ENCODE measurements at regions not wholly inside any gene's neighbourhood (a gene's known extent, or its start where the extent isn't known, plus 50 kb on each side); places are given as distances from the start of the nearest gene placed in this dataset.
"Not testable (repeated sequence)": the region's sequence is repeated elsewhere in the genome, so short reads cannot be mapped to it uniquely, and the experiment has no call there.

DNA sequence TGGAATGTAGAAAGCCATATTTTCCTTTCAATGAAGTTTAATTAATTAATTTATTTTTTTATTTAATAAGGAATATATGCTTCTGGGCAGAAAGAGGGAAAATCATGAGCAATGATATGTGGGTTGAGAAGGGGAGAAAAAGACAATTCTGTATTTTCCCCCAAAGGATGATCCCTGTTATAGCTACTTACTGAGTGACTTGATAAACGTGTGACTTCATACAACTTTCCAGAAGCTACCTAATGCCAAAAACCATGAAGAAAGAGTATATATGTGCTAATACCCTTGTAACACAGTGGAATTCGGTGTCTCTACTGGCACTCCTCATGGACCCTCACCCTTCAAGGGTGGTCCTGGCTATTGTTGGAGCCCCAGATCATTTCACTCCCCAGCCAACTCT is 335.0 kb upstream of the KLF4 start:
- FAIRE-seq (no peak), DNase-seq (ENCODE audit: insufficient read length, low spot score) (no peak)
- no peak for TF ChIP-seq POLR2A (IDR thresholded peaks at IDR 0.05; ENCODE audit: low read depth, low read length)

DNA sequence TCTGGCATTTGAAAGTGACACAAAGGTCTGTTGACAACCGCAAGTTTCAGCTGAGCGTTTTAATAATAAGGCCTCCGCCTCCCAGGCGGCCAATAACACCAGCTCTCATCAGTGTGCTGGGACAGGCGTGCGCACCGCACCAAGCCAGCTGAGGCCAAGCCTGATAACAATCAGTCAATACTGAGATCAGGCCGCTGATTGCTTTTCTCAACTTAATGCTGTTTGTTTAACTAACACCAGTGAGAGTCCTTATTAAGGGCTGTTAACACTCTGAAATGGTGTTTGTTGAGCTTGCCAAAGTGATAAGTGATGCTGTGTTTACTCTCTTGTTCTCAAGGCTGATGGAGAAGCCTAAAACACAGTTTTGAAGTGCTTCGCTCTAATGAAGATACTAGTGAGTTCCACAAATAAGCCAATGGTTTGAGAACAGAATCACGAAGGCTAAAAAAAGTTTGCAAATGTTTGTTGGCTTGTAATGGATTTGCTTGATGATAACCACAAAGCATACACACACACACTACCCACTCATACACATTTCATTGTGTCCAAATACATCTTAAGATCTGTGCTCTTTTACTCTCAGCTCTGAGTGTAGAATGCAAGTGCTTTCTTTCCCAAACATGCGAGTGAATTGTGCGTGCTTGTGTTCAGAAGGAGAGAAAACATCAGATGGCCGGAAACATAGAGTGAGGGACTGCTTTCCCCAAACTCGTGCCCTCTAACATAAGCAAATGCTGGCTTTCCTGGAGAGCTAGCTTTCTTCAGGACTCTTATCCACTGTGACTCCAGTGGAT is 330.4 kb upstream of the KLF4 start:
- DNase-seq (ENCODE audit: insufficient read length, low spot score) (no peak), FAIRE-seq (no peak)
- no peak for TF ChIP-seq POLR2A (IDR thresholded peaks at IDR 0.05; ENCODE audit: low read depth, low read length)

DNA sequence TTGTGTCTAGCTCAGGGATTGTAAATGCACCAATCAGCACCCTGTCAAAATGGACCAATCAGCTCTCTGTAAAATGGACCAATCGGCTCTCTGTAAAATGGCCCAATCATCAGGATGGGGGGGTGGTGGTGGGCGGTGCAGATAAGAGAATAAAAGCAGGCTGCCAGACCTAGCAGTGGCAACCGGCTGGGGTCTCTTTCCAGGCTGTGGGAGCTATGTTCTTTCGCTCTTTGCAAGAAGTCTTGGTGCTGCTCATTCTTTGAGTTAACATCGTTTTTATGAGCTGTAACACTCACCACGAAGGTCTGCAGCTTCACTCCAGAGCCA is 328.9 kb upstream of the KLF4 start:
- DNase-seq (ENCODE audit: insufficient read length, low spot score); FAIRE-seq: not testable (repeated sequence)

DNA sequence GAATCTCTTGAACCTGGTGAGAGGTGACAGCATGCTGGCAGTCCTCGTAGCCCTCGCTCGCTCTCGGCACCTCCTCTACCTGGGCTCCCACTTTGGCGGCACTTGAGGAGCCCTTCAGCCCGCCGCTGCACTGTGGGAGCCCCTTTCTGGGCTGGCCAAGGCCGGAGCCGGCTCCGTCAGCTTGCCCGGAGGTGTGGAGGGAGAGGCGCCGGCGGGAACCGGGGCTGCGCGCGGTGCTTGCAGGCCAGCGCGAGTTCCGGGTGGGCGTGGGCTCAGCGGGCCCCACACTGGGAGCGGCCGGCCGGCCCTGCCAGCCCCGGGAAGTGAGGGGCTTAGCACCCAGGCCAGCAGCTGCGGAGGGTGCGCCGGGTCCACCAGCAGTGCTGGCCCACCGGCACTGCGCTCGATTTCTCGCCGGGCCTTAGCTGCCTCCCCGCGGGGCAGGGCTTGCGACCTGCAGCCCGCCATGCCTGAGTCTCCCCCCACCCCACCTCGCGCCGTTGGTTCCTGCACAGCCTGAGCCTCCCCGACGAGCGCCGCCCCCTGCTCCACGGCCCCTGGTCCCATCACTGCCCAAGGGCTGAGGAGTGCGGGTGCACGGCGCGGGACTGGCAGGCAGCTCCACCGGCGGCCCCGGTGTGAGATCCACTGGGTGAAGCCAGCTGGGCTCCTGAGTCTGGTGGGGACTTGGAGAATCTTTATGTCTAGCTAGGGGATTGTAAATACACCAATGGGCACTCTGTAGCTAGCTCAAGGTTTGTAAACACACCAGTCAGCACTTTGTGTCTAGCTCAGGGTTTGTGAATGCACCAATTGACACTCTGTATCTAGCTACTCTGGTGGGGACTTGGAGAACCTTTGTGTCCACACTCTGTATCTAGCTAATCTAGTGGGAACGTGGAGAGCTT is 328.3 kb upstream of the KLF4 start:
- FAIRE-seq; DNase-seq (ENCODE audit: insufficient read length, low spot score): not testable (repeated sequence)

DNA sequence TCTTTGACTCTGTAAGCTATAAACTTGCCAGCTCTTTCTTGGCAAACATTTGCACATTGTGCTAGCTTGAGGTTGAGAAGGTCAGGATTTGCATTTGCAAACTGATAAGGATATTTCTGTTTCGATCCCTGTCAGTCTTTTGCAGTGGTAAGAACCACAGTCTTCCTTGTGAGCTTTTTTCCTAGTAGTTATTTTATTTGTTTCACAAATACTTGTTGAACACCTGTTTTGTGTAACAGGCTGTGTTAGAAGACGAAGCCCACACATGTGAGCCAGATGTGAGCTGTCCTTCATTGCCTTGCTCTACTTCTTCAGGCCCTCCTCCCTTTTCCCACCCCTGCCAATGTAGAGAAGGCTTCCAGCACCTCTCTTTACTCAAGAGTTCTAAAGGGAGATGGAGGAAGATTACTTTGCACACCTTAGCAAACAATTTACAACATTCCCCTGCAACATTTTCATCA is 327.0 kb upstream of the KLF4 start:
- FAIRE-seq (no peak), DNase-seq (ENCODE audit: insufficient read length, low spot score) (no peak)
- no peak for TF ChIP-seq POLR2A (IDR thresholded peaks at IDR 0.05; ENCODE audit: low read depth, low read length)

DNA sequence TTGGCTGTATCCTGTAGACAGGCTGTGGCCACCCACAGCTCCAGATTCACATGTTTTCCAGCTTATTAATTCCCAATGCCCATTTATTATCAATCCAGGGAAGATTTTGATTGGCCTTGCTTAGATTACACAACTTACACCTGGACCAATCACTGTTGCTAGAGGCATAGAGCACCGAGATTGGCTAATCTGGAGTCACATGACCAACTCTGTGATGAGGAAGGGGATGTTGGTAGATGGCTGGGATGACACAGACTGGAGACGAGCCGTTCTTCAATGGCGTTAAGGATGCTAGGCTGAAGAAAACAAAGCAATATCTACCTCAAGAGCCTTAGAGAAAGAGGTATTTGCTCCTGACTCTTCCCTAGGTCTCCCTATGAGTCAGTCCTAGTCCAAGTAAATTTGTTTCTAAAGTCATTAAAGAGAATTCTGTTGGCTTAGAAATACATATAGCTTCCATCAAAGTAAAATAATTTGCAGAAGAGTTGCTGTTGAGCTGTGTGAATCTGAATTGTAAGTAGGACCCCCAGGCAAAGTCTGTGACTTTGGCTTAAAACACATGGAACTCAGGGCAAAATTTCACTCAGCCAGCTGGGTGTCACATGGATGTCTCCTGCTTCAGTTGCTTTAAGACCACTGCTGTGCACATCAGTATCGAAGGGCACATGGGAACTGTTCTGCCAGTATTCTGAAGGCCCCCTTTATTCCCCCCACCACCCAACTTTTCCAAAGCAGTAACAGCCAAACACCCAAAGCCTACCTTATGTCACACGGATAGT is 326.4 kb upstream of the KLF4 start:
- no peak for TF ChIP-seq POLR2A (IDR thresholded peaks at IDR 0.05; ENCODE audit: low read depth, low read length)
- DNase-seq (ENCODE audit: insufficient read length, low spot score), result no peak
- no peak for FAIRE-seq

GRCh38 chr9:107813287-107813686 is 323.7 kb upstream of the KLF4 start:
- no peak for TF ChIP-seq POLR2A (IDR thresholded peaks at IDR 0.05; ENCODE audit: low read depth, low read length)
- FAIRE-seq, result no peak
- DNase-seq (ENCODE audit: insufficient read length, low spot score), result no peak

- FAIRE-seq (no peak), DNase-seq (ENCODE audit: insufficient read length, low spot score) (no peak)
- no peak for TF ChIP-seq POLR2A (IDR thresholded peaks at IDR 0.05; ENCODE audit: low read depth, low read length)
Measured at GRCh38 chr9:107810461-107810961, 320.9 kb upstream of the KLF4 start.

GRCh38 chr9:107809871-107810460 is 320.4 kb upstream of the KLF4 start:
- TF ChIP-seq POLR2A (IDR thresholded peaks at IDR 0.05; ENCODE audit: low read depth, low read length), result no peak
- DNase-seq (ENCODE audit: insufficient read length, low spot score) (peak; percentile 48), FAIRE-seq (peak; percentile 6)

GRCh38 chr9:107807183-107807582 is 317.6 kb upstream of the KLF4 start:
- DNase-seq (ENCODE audit: insufficient read length, low spot score), result no peak
- TF ChIP-seq POLR2A (IDR thresholded peaks at IDR 0.05; ENCODE audit: low read depth, low read length), result no peak
- no peak for FAIRE-seq

DNA sequence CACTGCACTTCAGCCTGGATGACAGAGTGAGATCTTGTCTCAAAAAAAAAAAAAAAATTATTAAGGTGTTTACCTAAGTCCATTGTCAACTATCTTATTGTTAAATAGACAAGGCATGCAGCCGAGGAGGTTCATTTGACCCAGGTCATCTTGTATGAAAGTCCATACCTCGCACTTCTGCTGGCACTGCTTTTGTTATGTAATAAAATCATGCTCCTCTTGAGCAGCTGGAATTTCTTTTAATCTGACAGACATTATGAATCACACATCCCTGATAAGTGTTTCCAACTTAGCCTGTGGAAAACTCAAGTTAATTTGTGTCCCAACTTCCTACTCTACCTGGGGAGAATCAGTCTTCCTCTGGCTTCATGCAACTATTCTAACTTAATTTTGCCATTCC is 315.6 kb upstream of the KLF4 start:
- no peak for TF ChIP-seq POLR2A (IDR thresholded peaks at IDR 0.05; ENCODE audit: low read depth, low read length)
- DNase-seq (ENCODE audit: insufficient read length, low spot score) (no peak), FAIRE-seq (no peak)

DNA sequence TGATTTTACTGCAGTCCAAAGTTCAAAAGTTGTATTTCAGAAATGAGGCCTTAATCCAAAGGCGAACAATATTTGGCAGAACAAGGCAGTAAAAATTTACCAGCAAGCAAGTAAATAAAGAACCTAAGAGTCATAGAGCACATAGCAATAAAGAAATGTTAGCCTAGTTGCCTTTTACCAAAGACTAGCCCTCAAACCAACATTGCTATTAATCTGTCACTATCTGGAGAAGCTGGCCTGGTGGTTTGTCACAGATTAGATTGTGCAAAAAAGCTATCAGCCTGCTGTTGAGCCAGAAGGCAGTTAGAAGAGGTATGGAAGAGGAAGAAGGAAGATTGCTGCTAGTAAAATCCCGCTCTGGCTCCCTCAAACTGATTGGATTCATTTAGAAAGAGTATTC is 304.7 kb upstream of the KLF4 start:
- no peak for DNase-seq (ENCODE audit: insufficient read length, low spot score)
- FAIRE-seq, result no peak
- TF ChIP-seq POLR2A (IDR thresholded peaks at IDR 0.05; ENCODE audit: low read depth, low read length), result no peak

- FAIRE-seq (no peak), DNase-seq (ENCODE audit: insufficient read length, low spot score) (no peak)
- TF ChIP-seq POLR2A (IDR thresholded peaks at IDR 0.05; ENCODE audit: low read depth, low read length), result no peak
Measured at GRCh38 chr9:107793541-107793940, 304.0 kb upstream of the KLF4 start.

GRCh38 chr9:107792596-107792995 is 303.0 kb upstream of the KLF4 start:
- TF ChIP-seq POLR2A (IDR thresholded peaks at IDR 0.05; ENCODE audit: low read depth, low read length), result no peak
- DNase-seq (ENCODE audit: insufficient read length, low spot score) (no peak), FAIRE-seq (no peak)

Measured in H54 (cell line).